K562 (cell line): ENCODE measurements at regions not wholly inside any gene's neighbourhood (a gene's known extent, or its start where the extent isn't known, plus 50 kb on each side); places are given as distances from the start of the nearest gene placed in this dataset.

Source experiments
- HNRNPH1 ChIP-seq: fragments of 200-400 bp; formaldehyde crosslinking; optimal IDR thresholded peaks from 2 replicates; pipeline ENCODE3; 2017; ENCODE audit warnings: low read depth, mild to moderate bottlenecking, low read length, moderate library complexity
- RAD21 ChIP-seq, 2 experiments: fragments of 250-450 bp in 1 of 2; fragments of 450-650 bp in 1 of 2; sonication (Bioruptor Pico) in 1 of 2; formaldehyde crosslinking in 1 of 2; IDR thresholded peaks in 1 of 2; conservative IDR thresholded peaks in 1 of 2; 2 replicates each; pipeline versions ENCODE4 v1.4.0 to v1.8.0; 2020 to 2022; ENCODE audit warnings: mild to moderate bottlenecking in 2 of 2, moderate library complexity in 1 of 2
- ZFP36 ChIP-seq: fragments of 150-350 bp; IDR thresholded peaks from 2 replicates; pipeline ENCODE4 v1.6.1; 2018; ENCODE audit warnings: low read length, low read depth; ENCODE audit not compliant: partially characterized antibody
- TF ChIP-seq, protein P1 (sequence below), 3 experiments: IDR thresholded peaks in 2 of 3; conservative IDR thresholded peaks in 1 of 3; 2 replicates each; pipeline ENCODE4 v1.5.1; 2011 to 2012; ENCODE audit warnings: low read length in 3 of 3, mild to moderate bottlenecking in 3 of 3, control low read depth in 2 of 3, improper control_type of control experiment in 1 of 3, inconsistent platforms in 1 of 3, low read depth in 1 of 3, mixed read lengths in 1 of 3, moderate library complexity in 1 of 3; ENCODE audit not compliant: insufficient read depth in 2 of 3

DNA sequence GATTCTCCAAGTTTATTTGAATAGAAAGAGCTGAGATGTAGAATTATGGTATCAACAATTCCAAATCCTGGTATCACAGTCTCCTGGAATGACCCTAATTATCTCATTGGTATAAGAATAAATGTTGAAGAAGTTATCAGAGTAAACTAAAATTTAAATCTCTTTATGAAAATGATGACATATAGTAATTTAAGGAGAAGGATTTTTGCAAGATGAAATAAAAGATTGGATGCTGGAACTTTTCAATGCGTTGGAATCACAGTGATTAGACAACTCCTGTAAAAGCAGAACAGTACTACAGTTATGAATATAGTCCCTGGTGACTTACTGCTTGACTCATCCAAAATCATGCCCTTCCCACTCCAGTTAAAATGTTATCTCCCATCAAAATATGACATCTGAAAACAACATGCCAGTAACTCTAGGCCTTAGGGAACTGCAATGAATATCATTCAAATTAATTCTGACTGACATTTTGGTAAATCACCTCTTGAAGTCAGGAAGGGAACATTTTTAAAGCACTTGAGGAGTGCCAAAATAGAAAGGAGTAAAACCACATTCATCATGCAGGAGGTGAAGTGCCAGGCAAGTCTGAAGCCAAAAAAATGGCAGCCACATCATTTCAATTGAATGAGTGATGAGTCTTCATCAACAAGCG, 197.8 kb upstream of the PRKD1 start:
- TF ChIP-seq ZFP36 (no peak), HNRNPH1 (no peak), RAD21 (CRISPR knock-in tag; conservative IDR thresholded peaks at IDR 0.05 in 1 of 2, IDR thresholded peaks at IDR 0.05 in 1 of 2) (no peak)
- TF ChIP-seq, protein P1, sequence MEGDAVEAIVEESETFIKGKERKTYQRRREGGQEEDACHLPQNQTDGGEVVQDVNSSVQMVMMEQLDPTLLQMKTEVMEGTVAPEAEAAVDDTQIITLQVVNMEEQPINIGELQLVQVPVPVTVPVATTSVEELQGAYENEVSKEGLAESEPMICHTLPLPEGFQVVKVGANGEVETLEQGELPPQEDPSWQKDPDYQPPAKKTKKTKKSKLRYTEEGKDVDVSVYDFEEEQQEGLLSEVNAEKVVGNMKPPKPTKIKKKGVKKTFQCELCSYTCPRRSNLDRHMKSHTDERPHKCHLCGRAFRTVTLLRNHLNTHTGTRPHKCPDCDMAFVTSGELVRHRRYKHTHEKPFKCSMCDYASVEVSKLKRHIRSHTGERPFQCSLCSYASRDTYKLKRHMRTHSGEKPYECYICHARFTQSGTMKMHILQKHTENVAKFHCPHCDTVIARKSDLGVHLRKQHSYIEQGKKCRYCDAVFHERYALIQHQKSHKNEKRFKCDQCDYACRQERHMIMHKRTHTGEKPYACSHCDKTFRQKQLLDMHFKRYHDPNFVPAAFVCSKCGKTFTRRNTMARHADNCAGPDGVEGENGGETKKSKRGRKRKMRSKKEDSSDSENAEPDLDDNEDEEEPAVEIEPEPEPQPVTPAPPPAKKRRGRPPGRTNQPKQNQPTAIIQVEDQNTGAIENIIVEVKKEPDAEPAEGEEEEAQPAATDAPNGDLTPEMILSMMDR (IDR thresholded peaks at IDR 0.05 in 2 of 3, conservative IDR thresholded peaks at IDR 0.05 in 1 of 3; ENCODE audit: insufficient read depth in 2 of 3, low read depth in 1 of 3, low read length in 3 of 3): no peak
